GM13976 (cell line): ENCODE measurements at regions not wholly inside any gene's neighbourhood (a gene's known extent, or its start where the extent isn't known, plus 50 kb on each side); places are given as distances from the start of the nearest gene placed in this dataset.

Experiments used
- DNase-seq: peaks from one replicate; pipeline ENCODE4 v3.0.0; 2012; ENCODE audit warnings: low spot score
- in situ Hi-C: fragments of 300-500 bp; cut with MboI; formaldehyde crosslinking; loops from one replicate; pipeline ENCODE4 v1.12.0; 2022; ENCODE audit warnings: low sequenced_read_pairs, mixed read lengths, inconsistent platforms; ENCODE audit not compliant: unreplicated experiment
- TF ChIP-seq, protein P1 (sequence below): IDR thresholded peaks from 2 replicates; pipeline ENCODE4 v1.5.1; 2012; ENCODE audit warnings: borderline replicate concordance, mild to moderate bottlenecking; ENCODE audit not compliant: insufficient read depth; ENCODE audit errors: extremely low read depth, missing control alignments, control extremely low read depth

DNA sequence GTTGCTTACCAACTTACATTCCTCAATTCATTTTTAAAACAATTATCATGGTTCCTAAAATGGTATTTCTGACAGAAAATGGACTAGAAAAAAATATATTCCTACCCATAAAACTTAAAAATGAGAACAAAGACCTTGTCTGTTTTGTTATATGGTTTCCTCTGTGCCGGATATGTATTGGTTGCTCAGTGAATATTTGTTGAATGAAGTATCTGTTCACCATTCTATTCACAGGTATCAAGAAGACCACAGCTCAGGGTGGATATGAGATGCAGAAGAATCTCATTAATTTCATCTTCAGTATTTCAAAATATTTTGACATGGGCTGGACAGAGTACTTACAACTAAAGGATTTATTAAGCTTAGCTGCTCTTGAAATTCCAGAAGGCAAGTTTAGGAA, 58.1 kb downstream of the TUSC7 start:
- no peak for DNase-seq
- in situ Hi-C loops: loop anchor here (25.0 kb wide), 1 partner anchor 630 kb away; no protein-coding TSS in a partner anchor
- TF ChIP-seq, protein P1, sequence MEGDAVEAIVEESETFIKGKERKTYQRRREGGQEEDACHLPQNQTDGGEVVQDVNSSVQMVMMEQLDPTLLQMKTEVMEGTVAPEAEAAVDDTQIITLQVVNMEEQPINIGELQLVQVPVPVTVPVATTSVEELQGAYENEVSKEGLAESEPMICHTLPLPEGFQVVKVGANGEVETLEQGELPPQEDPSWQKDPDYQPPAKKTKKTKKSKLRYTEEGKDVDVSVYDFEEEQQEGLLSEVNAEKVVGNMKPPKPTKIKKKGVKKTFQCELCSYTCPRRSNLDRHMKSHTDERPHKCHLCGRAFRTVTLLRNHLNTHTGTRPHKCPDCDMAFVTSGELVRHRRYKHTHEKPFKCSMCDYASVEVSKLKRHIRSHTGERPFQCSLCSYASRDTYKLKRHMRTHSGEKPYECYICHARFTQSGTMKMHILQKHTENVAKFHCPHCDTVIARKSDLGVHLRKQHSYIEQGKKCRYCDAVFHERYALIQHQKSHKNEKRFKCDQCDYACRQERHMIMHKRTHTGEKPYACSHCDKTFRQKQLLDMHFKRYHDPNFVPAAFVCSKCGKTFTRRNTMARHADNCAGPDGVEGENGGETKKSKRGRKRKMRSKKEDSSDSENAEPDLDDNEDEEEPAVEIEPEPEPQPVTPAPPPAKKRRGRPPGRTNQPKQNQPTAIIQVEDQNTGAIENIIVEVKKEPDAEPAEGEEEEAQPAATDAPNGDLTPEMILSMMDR: no peak

DNA sequence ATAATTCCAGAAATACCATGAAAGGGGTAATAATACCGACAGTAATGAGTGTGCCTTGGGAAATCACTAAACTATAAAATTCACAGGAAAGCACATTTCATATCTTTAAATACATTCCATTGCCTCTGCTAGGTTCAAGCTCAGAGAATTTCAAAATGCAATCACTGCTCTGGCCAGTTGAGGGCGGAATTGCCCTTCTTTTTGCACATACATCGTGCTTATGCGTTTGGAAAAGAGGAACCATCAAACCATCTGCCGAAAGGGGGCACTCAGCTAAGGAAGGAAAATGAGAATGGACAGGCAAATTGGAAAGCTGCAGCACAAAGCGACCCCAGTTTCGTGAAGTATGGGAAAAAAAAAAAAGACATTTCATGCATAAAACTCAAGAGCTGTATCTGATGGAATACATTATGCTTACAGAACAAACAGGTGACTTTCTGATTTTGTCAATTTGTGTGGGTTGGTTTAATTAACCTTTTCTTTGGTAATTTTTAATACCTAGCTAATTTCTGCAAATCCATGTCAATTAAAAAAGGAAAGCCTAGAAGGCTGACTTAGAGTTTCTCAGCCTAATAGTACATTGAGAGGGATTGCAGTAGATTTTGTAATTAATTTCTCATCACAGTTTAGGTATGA, 61.4 kb downstream of the TUSC7 start:
- TF ChIP-seq, protein P1: peak; percentile 94
- in situ Hi-C loops: loop anchor here (25.0 kb wide), 1 partner anchor 634 kb away; no protein-coding TSS in a partner anchor
- peak; percentile 42 for DNase-seq

DNA sequence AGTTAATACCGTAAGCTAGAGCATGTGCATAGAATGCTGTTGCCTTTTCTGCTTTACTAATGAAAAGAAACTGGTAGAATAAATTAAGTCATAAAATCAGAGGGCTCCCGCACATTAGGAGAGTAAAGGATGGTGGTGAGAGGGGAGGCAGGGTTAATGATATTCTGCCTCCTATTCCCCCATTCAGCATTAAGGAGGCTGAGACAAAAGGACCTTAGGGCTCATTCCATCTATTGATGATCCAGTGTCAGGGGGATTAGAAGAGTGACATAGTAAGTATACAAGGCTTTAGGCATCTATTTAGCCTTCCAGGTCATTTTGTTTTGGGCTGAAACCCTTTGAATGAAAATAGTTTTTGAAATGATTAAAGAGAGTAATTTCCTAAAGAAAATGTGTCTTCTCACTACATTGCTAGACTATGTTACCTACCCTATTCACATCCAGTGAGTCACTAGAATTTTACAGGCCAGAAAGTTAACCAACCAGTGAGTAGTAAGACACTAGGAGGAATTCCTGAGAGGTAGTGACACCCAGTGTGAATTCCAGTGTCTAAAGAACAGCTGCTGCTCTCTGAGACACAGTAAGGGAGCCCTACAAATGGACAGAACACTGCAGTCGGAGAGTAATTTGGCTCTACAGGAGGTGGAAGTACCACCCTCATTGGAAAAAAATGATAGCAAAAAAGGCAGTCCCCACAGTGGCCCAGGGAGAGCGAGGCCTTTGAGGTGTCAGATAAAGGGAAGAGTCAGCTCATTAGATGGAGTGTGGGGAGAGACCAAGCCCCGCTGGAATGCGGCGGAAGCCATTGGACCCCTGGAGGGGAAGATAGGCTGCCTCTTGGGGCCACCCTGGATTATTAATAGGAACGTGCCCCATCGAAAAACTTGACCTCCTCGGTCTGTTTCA, 67.6 kb downstream of the TUSC7 start:
- no peak for DNase-seq
- TF ChIP-seq, protein P1: no peak
- in situ Hi-C loops: no loop called here

DNA sequence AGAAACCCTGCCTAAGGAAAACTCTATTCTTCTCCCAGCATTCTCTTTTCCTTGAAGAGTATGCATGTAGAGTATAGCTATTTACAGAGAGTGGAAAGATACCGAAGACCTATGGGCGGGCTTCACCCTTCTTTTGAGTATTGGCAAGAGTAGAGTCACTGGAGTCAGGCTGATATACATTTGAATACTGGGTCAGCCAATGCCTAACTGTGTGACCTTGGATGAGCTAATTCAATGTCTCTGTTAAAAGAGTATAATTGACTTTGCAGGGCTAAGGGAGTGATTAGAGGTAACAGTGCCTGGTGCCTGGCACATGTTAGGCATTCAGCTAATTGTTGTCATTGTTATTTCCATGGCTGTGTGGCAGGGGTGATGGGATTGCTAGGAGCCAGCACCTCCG, 75.6 kb downstream of the TUSC7 start:
- TF ChIP-seq, protein P1: no peak
- no peak for DNase-seq
- in situ Hi-C loops: no loop called here

DNA sequence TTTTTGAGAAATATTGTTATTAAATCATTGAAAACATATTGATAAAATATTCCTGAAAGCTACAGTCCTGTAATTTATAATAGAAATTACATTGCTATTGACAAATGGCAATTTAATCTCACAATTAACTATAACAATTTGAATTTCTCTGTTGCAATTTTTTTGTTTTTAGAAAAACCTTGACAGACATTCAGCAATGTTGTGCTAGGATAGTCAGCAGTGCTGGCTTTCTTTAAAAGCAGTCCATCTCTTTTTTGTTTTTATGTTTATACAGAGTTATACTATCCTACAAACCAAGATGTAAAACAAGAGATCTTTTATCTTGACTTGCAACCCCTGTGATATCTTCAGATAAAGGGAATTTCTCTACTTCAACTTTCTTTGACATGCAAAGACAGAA, 93.1 kb downstream of the TUSC7 start:
- in situ Hi-C loops: no loop called here
- TF ChIP-seq, protein P1: no peak
- no peak for DNase-seq

DNA sequence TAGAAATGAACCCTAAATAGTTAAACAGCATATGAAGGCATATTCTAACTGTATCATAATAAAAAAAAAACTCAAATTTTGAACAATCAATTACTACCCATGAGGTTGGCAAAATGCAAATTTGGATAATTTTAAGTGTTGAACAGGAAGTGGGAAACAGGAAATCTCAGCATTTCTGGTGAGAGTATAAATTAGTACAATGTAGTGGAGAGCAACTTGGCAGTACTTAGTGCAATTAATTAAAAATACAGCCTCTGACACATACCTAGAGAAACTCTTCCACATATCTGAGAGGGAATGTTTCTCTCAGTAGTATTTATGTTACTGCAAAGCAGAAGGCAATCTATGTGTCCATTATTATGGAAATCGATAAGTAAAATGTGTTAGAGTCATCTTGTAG, 96.8 kb downstream of the TUSC7 start:
- DNase-seq: no peak
- TF ChIP-seq, protein P1: no peak
- in situ Hi-C loops: no loop called here
